Endodermal cell (in vitro differentiated cells): ENCODE measurements at regions not wholly inside any gene's neighbourhood (a gene's known extent, or its start where the extent isn't known, plus 50 kb on each side); places are given as distances from the start of the nearest gene placed in this dataset.

ENCODE experiments used
- DNase-seq: peaks from one replicate; pipeline ENCODE4 v3.0.0-alpha.2; 2017
- H3K27ac ChIP-seq: 2 replicates; pipeline ENCODE4 v1.5.1; 2013; ENCODE audit warnings: mild to moderate bottlenecking, low read depth, low read length, moderate library complexity
- H3K27me3 ChIP-seq: 2 replicates; pipeline ENCODE4 v1.6.1; 2013; ENCODE audit warnings: mild to moderate bottlenecking, low read length, moderate library complexity; ENCODE audit not compliant: insufficient read depth, control insufficient read depth, poor library complexity, severe bottlenecking
- H3K36me3 ChIP-seq: 2 replicates; pipeline ENCODE4 v1.7.0; 2013; ENCODE audit warnings: mild to moderate bottlenecking, low read length, moderate library complexity; ENCODE audit not compliant: control insufficient read depth, insufficient read depth
- H3K4me1 ChIP-seq: one replicate; pipeline ENCODE4 v1.7.0; 2013; ENCODE audit warnings: low read length; ENCODE audit not compliant: control insufficient read depth, insufficient read depth
- H3K4me3 ChIP-seq: 2 replicates; pipeline ENCODE4 v1.5.1; 2013; ENCODE audit warnings: mild to moderate bottlenecking, low read length, moderate library complexity
- H3K9ac ChIP-seq: 2 replicates; pipeline ENCODE4 v1.6.1; 2013; ENCODE audit warnings: mild to moderate bottlenecking, low read length, moderate library complexity; ENCODE audit not compliant: poor library complexity, severe bottlenecking; ENCODE audit errors: extremely low read depth
- H3K9me3 ChIP-seq: 2 replicates; pipeline ENCODE4 v1.6.1; 2013; ENCODE audit warnings: mild to moderate bottlenecking, low read length, moderate library complexity; ENCODE audit not compliant: control insufficient read depth
- H3K27ac Mint-ChIP-seq: 2 replicates; pipeline ENCODE4 v1.8.0; 2020; ENCODE audit warnings: mixed read lengths
- H3K27me3 Mint-ChIP-seq: 2 replicates; pipeline ENCODE4 v1.8.0; 2021; ENCODE audit warnings: mild to moderate bottlenecking, mixed read lengths; ENCODE audit not compliant: insufficient read depth
- H3K36me3 Mint-ChIP-seq: 2 replicates; pipeline ENCODE4 v1.8.0; 2020; ENCODE audit warnings: low read depth, mixed read lengths
- H3K4me1 Mint-ChIP-seq: 2 replicates; pipeline ENCODE4 v1.8.0; 2020; ENCODE audit warnings: mixed read lengths
- H3K4me3 Mint-ChIP-seq: 2 replicates; pipeline ENCODE4 v1.8.0; 2020; ENCODE audit warnings: mild to moderate bottlenecking, moderate library complexity, mixed read lengths
- H3K9me3 Mint-ChIP-seq: 2 replicates; pipeline ENCODE4 v1.8.0; 2020; ENCODE audit warnings: mild to moderate bottlenecking, mixed read lengths
- WGBS, 2 experiments: methylation state at CpG; one replicate each; pipeline versions ENCODE4 v1.1.5 to v1.1.7; 2013; ENCODE audit warnings: missing lambda C conversion rate in 2 of 2, mixed read lengths in 1 of 2; ENCODE audit not compliant: insufficient coverage in 1 of 2, insufficient read length in 1 of 2; 5-methylcytosine and 5-hydroxymethylcytosine counted together
- TF ChIP-seq, protein P1 (sequence below): fragments of 200-600 bp; sonication (generic); conservative IDR thresholded peaks from 2 replicates; pipeline ENCODE4 v1.5.0; 2021; ENCODE audit warnings: antibody characterized with exemption, mild to moderate bottlenecking

- Histone ChIP-seq H3K9ac (no peak overlapping the region), H3K4me1 (peaks cover 8% of the 10 kb centered on the region), H3K27ac (no peak overlapping the region), H3K36me3 (no peaks in the 10 kb centered on the region), H3K27me3 (no peaks in the 10 kb centered on the region), H3K9me3 (no peaks in the 10 kb centered on the region), H3K4me3 (no peak overlapping the region)
- no peaks in the 10 kb centered on the region for H3K9me3 Mint-ChIP-seq
- H3K4me1 Mint-ChIP-seq: peaks cover 28% of the 10 kb centered on the region
- TF ChIP-seq, protein P1, sequence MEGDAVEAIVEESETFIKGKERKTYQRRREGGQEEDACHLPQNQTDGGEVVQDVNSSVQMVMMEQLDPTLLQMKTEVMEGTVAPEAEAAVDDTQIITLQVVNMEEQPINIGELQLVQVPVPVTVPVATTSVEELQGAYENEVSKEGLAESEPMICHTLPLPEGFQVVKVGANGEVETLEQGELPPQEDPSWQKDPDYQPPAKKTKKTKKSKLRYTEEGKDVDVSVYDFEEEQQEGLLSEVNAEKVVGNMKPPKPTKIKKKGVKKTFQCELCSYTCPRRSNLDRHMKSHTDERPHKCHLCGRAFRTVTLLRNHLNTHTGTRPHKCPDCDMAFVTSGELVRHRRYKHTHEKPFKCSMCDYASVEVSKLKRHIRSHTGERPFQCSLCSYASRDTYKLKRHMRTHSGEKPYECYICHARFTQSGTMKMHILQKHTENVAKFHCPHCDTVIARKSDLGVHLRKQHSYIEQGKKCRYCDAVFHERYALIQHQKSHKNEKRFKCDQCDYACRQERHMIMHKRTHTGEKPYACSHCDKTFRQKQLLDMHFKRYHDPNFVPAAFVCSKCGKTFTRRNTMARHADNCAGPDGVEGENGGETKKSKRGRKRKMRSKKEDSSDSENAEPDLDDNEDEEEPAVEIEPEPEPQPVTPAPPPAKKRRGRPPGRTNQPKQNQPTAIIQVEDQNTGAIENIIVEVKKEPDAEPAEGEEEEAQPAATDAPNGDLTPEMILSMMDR: no peak
- DNase-seq: no peak
- no peaks in the 10 kb centered on the region for H3K36me3 Mint-ChIP-seq
- peaks cover 3% of the 10 kb centered on the region for H3K27me3 Mint-ChIP-seq
- H3K4me3 Mint-ChIP-seq: no peak overlapping the region
- no peak overlapping the region for H3K27ac Mint-ChIP-seq
- WGBS, 2 experiments: 89 to 93% methylated on average over 5 to 8 of the region's 8 CpGs
These were observed 92.5 kb upstream of the NXT1 start for GRCh38 chr20:23257848-23258746.

GRCh38 chr20:23257106-23257761 lies 93.4 kb upstream of the NXT1 start:
- H3K27ac ChIP-seq: no peak overlapping the region
- 87 to 90% methylated on average over 3 to 12 of the region's 12 CpGs for WGBS, 2 experiments
- peaks cover 3% of the 10 kb centered on the region for H3K27me3 Mint-ChIP-seq
- no peaks in the 10 kb centered on the region for H3K36me3 Mint-ChIP-seq
- no peaks in the 10 kb centered on the region for H3K36me3 ChIP-seq
- no peaks in the 10 kb centered on the region for H3K9me3 Mint-ChIP-seq
- no peak for DNase-seq
- TF ChIP-seq, protein P1: no peak
- H3K27ac Mint-ChIP-seq: no peak overlapping the region
- no peak overlapping the region for H3K4me3 ChIP-seq
- H3K9me3 ChIP-seq: no peaks in the 10 kb centered on the region
- H3K4me1 Mint-ChIP-seq: peaks cover 28% of the 10 kb centered on the region
- H3K4me3 Mint-ChIP-seq: no peak overlapping the region
- no peaks in the 10 kb centered on the region for H3K27me3 ChIP-seq
- peaks cover 8% of the 10 kb centered on the region for H3K4me1 ChIP-seq
- H3K9ac ChIP-seq: no peak overlapping the region

DNA sequence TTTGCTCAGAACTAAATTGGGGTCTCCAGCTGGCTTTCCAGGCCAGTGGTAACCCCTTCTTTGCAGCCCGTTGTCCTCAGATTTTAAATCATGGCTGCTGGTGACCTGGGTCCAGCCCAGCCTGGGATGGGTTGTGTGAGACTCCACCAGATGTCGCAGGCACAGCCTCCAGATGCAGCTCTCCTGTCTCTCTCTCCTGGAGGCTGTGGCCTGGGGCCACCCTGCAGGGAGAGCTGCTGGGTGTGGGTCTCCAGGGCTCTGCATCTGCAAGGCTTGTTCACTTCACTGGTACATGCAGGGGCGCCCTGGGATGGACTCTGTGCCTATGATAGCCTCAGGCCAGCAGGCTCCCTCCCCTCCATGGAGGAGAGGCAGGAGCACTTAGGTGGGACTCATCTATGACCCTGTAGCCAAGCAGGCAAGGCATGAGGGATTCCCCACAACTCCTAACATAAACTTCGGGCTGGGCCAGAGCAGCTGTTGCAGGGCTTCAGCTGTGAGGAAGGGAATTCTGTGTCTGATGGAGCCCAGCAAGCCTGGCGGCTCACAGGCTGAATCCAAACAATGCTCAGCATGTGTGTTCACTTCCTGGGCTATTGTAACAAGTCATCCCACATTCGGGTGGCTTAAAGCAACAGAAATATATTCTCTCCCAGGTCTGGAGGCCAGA lies 94.7 kb upstream of the NXT1 start:
- no peak overlapping the region for H3K4me3 Mint-ChIP-seq
- DNase-seq: no peak
- no peak overlapping the region for H3K27ac Mint-ChIP-seq
- H3K9me3 ChIP-seq: no peaks in the 10 kb centered on the region
- H3K4me3 ChIP-seq: no peak overlapping the region
- no peaks in the 10 kb centered on the region for H3K36me3 ChIP-seq
- no peak overlapping the region for H3K27ac ChIP-seq
- H3K27me3 Mint-ChIP-seq: peaks cover 3% of the 10 kb centered on the region
- TF ChIP-seq, protein P1: no peak
- no peaks in the 10 kb centered on the region for H3K27me3 ChIP-seq
- H3K9me3 Mint-ChIP-seq: no peaks in the 10 kb centered on the region
- peaks cover 8% of the 10 kb centered on the region for H3K4me1 ChIP-seq
- 81 to 82% methylated on average over 6 of the region's 6 CpGs for WGBS, 2 experiments
- H3K36me3 Mint-ChIP-seq: no peaks in the 10 kb centered on the region
- H3K4me1 Mint-ChIP-seq: peaks cover 28% of the 10 kb centered on the region
- no peak overlapping the region for H3K9ac ChIP-seq
